OCI-LY7 (cell line): ENCODE measurements at regions not wholly inside any gene's neighbourhood (a gene's known extent, or its start where the extent isn't known, plus 50 kb on each side); places are given as distances from the start of the nearest gene placed in this dataset.

Experiments
- BruUV-seq: library from RNA; stranded (reverse); fragments of 400-500 nt; replicated peaks from 2 replicates; lab custom pipeline; 2021; lab: Mats Ljungman, UMichigan
- CTCF ChIA-PET: fragments of 300-600 bp; sonication (Branson Sonifier 250); formaldehyde crosslinking; loops from one replicate; lab custom pipeline; 2022; ENCODE audit warnings: antibody characterized with exemption; ENCODE audit not compliant: unreplicated experiment; lab: Charles Lee
- POLR2A ChIA-PET: fragments of 300-600 bp; sonication (Branson Sonifier 250); formaldehyde crosslinking; loops from one replicate; lab custom pipeline; 2022; ENCODE audit warnings: antibody characterized with exemption; lab: Charles Lee
- DNase-seq: peaks from one replicate; pipeline ENCODE4 v3.0.0-alpha.2; 2015; ENCODE audit warnings: low spot score
- H2AFZ ChIP-seq: fragments of 200-600 bp; sonication (generic), shearing (Covaris generic); 2 replicates; pipeline ENCODE4 v1.6.1; 2014; ENCODE audit warnings: mild to moderate bottlenecking, antibody characterized with exemption, low read length, moderate library complexity
- H3K27ac ChIP-seq: fragments of 200-600 bp; sonication (generic); 2 replicates; pipeline ENCODE4 v1.5.1; 2014; ENCODE audit warnings: mixed run types, low read depth, mild to moderate bottlenecking, moderate library complexity, low read length, inconsistent platforms; ENCODE audit not compliant: poor library complexity, severe bottlenecking
- H3K36me3 ChIP-seq: fragments of 200-600 bp; sonication (generic); 2 replicates; pipeline ENCODE4 v1.6.1; 2014; ENCODE audit warnings: mild to moderate bottlenecking, antibody characterized with exemption, low read length, moderate library complexity, mixed read lengths; ENCODE audit not compliant: insufficient read depth
- H3K4me1 ChIP-seq: fragments of 200-600 bp; sonication (generic); 2 replicates; pipeline ENCODE4 v1.5.1; 2014; ENCODE audit warnings: mild to moderate bottlenecking, low read length; ENCODE audit not compliant: insufficient read depth, poor library complexity, severe bottlenecking
- H3K4me2 ChIP-seq: fragments of 200-600 bp; sonication (generic); 2 replicates; pipeline ENCODE4 v1.6.1; 2014; ENCODE audit warnings: mild to moderate bottlenecking, low read length
- H3K4me3 ChIP-seq: fragments of 200-600 bp; sonication (generic); 2 replicates; pipeline ENCODE4 v1.5.1; 2014; ENCODE audit warnings: mild to moderate bottlenecking, low read depth, low read length; ENCODE audit not compliant: poor library complexity, severe bottlenecking
- H3K79me2 ChIP-seq: fragments of 200-600 bp; sonication (generic); 2 replicates; pipeline ENCODE4 v1.6.1; 2016; ENCODE audit warnings: low read depth, mild to moderate bottlenecking, low read length, moderate library complexity, mixed read lengths; ENCODE audit not compliant: insufficient read depth
- H3K9me2 ChIP-seq: fragments of 200-600 bp; sonication (generic); 2 replicates; pipeline ENCODE4 v1.6.1; 2016; ENCODE audit warnings: mild to moderate bottlenecking, low read length, mixed read lengths; ENCODE audit not compliant: insufficient read depth
- H3K9me3 ChIP-seq: fragments of 200-600 bp; sonication (generic); 2 replicates; pipeline ENCODE4 v1.6.1; 2014; ENCODE audit warnings: mild to moderate bottlenecking, mixed run types, low read length, mixed read lengths
- H4K20me1 ChIP-seq: fragments of 200-600 bp; sonication (generic); 2 replicates; pipeline ENCODE4 v1.6.1; 2014; ENCODE audit warnings: mild to moderate bottlenecking, antibody characterized with exemption, low read length, moderate library complexity, mixed read lengths; ENCODE audit not compliant: insufficient read depth
- CTCF ChIP-seq: fragments of 200-600 bp; sonication (generic); conservative IDR thresholded peaks from 2 replicates; pipeline ENCODE4 v1.5.1; 2014; ENCODE audit warnings: mild to moderate bottlenecking, antibody characterized with exemption, low read length, moderate library complexity, mixed read lengths
- EZH2phosphoT487 ChIP-seq: fragments of 200-600 bp; sonication (generic); IDR thresholded peaks from 2 replicates; pipeline ENCODE4 v1.6.1; 2018; ENCODE audit warnings: low read depth, borderline replicate concordance, mild to moderate bottlenecking, mixed run types, antibody characterized with exemption, low read length, moderate library complexity, mixed read lengths
- intact Hi-C: fragments of 100-400 bp; cut with micrococcal nuclease; formaldehyde crosslinking; loops from one replicate; pipeline ENCODE4 v1.10.0; 2022; ENCODE audit not compliant: unreplicated experiment

- no peak for DNase-seq
- TF ChIP-seq EZH2phosphoT487 (no peak), CTCF (no peak)
- no peaks in the 10 kb centered on the region for H3K9me2 ChIP-seq
- no peaks in the 10 kb centered on the region for H3K36me3 ChIP-seq
- no peak overlapping the region for H2AFZ ChIP-seq
- POLR2A ChIA-PET = interaction anchor here (0.7 kb wide), 1 partner anchor 1877 kb away, joined by 3 read pairs; no protein-coding TSS in a partner anchor
- no peak overlapping the region for H3K4me3 ChIP-seq
- no peak overlapping the region for H3K4me2 ChIP-seq
- no peaks in the 10 kb centered on the region for H3K9me3 ChIP-seq
- CTCF ChIA-PET = no interaction called here
- intact Hi-C loops = no loop called here
- H3K27ac ChIP-seq = no peak overlapping the region
- H3K79me2 ChIP-seq = no peaks in the 10 kb centered on the region
- no peaks in the 10 kb centered on the region for H3K4me1 ChIP-seq
- no peaks in the 10 kb centered on the region for H4K20me1 ChIP-seq
- no TSS peak for BruUV-seq
Observed at GRCh38 chr7:34317039-34317438, 341.0 kb upstream of the NPSR1 start.

- Histone ChIP-seq H3K27ac (no peak overlapping the region), H3K4me1 (no peaks in the 10 kb centered on the region), H2AFZ (no peak overlapping the region), H3K4me2 (no peak overlapping the region), H3K9me2 (no peaks in the 10 kb centered on the region), H3K79me2 (no peaks in the 10 kb centered on the region), H3K36me3 (no peaks in the 10 kb centered on the region), H3K4me3 (no peak overlapping the region), H4K20me1 (no peaks in the 10 kb centered on the region), H3K9me3 (no peaks in the 10 kb centered on the region)
- no TSS peak for BruUV-seq
- no peak for TF ChIP-seq CTCF
- no peak for TF ChIP-seq EZH2phosphoT487
- intact Hi-C loops = no loop called here
- DNase-seq = no peak
- POLR2A ChIA-PET = interaction anchor here (1.2 kb wide), 1 partner anchor 17 kb away, joined by 6 read pairs; no protein-coding TSS in a partner anchor
- CTCF ChIA-PET = no interaction called here
Observed at GRCh38 chr7:34320412-34320811, 337.6 kb upstream of the NPSR1 start.

GRCh38 chr7:34320926-34321661 lies 336.9 kb upstream of the NPSR1 start:
- H3K79me2 ChIP-seq = no peaks in the 10 kb centered on the region
- ChIA-PET POLR2A (interaction anchor here (1.2 kb wide), 1 partner anchor 17 kb away, joined by 6 read pairs; no protein-coding TSS in a partner anchor), CTCF (no interaction called here)
- no peaks in the 10 kb centered on the region for H3K4me1 ChIP-seq
- no peak overlapping the region for H3K4me2 ChIP-seq
- no peak overlapping the region for H2AFZ ChIP-seq
- TF ChIP-seq CTCF (peak; percentile 93), EZH2phosphoT487 (no peak)
- no peaks in the 10 kb centered on the region for H3K9me2 ChIP-seq
- no peak overlapping the region for H3K27ac ChIP-seq
- peak; percentile 53 for DNase-seq
- no TSS peak for BruUV-seq
- no peaks in the 10 kb centered on the region for H4K20me1 ChIP-seq
- intact Hi-C loops = no loop called here
- H3K4me3 ChIP-seq = no peak overlapping the region
- H3K9me3 ChIP-seq = no peaks in the 10 kb centered on the region
- H3K36me3 ChIP-seq = no peaks in the 10 kb centered on the region
